ACC112 (cell line): ENCODE measurements at regions not wholly inside any gene's neighbourhood (a gene's known extent, or its start where the extent isn't known, plus 50 kb on each side); places are given as distances from the start of the nearest gene placed in this dataset.
"Not testable (repeated sequence)": the region's sequence is repeated elsewhere in the genome, so short reads cannot be mapped to it uniquely, and the experiment has no call there.

Experiments used
- H2AFZ ChIP-seq: fragments of 200-600 bp; sonication (generic); one replicate; pipeline ENCODE4 v1.6.0; 2017; ENCODE audit warnings: antibody characterized with exemption, low read length; ENCODE audit not compliant: unreplicated experiment
- H3K27ac ChIP-seq: fragments of 200-600 bp; sonication (generic); 2 replicates; pipeline ENCODE4 v1.5.1; 2014; ENCODE audit warnings: low read depth, mild to moderate bottlenecking, antibody characterized with exemption, low read length, moderate library complexity
- H3K27me3 ChIP-seq: fragments of 200-600 bp; sonication (generic); 2 replicates; pipeline ENCODE4 v1.6.1; 2014; ENCODE audit warnings: mild to moderate bottlenecking, antibody characterized with exemption, low read length, moderate library complexity, mixed read lengths; ENCODE audit not compliant: insufficient read depth
- H3K36me3 ChIP-seq: fragments of 200-600 bp; sonication (generic); 2 replicates; pipeline ENCODE4 v1.6.1; 2016; ENCODE audit warnings: mild to moderate bottlenecking, antibody characterized with exemption, low read length, moderate library complexity, mixed read lengths; ENCODE audit not compliant: insufficient read depth
- H3K4me1 ChIP-seq: fragments of 200-600 bp; sonication (generic); one replicate; pipeline ENCODE4 v1.6.1; 2016; ENCODE audit warnings: low read length, mixed read lengths; ENCODE audit not compliant: insufficient read depth, unreplicated experiment, control insufficient read depth
- H3K4me3 ChIP-seq: fragments of 200-600 bp; sonication (generic); 2 replicates; pipeline ENCODE4 v1.5.1; 2014; ENCODE audit warnings: mild to moderate bottlenecking, low read depth, low read length
- H3K79me2 ChIP-seq: fragments of 200-600 bp; sonication (generic); one replicate; pipeline ENCODE4 v1.6.0; 2016; ENCODE audit warnings: low read length; ENCODE audit not compliant: control insufficient read depth, unreplicated experiment, insufficient read depth

DNA sequence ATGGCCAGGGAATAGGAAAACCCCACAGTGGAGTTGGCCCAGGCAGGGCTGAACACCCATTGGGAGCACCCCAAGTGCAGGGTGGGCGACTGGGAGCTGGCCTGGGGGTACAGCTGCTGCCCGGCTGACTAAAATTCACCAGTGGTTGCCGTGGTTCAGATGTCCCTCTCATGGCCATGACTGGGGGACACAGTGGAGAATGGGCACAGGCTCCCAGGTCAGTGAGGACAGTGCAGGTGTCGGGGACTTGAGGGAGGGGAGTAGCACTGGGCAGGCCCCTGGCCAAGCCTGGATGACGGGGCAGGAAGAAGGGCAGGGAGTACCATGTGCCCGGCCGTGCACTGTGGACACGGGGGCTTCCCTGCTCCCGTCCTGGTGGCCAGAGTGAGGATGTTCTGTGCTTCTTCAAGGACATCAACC, 66.7 kb upstream of the TUBA3E start:
- H3K4me1 ChIP-seq, H2AFZ ChIP-seq, H3K4me3 ChIP-seq, H3K79me2 ChIP-seq, H3K36me3 ChIP-seq, H3K27ac ChIP-seq: not testable (repeated sequence)
- peaks cover 35% of the 10 kb centered on the region for H3K27me3 ChIP-seq

- H3K27me3 ChIP-seq: peaks cover 39% of the 10 kb centered on the region
- no peaks in the 10 kb centered on the region for H3K79me2 ChIP-seq
- no peak overlapping the region for H3K4me3 ChIP-seq
- no peak overlapping the region for H3K27ac ChIP-seq
- H3K4me1 ChIP-seq: no peaks in the 10 kb centered on the region
- H3K36me3 ChIP-seq: no peaks in the 10 kb centered on the region
- no peak overlapping the region for H2AFZ ChIP-seq
These were observed 66.3 kb upstream of the TUBA3E start for GRCh38 chr2:130264501-130264900.

GRCh38 chr2:130264046-130264445, 65.8 kb upstream of the TUBA3E start:
- Histone ChIP-seq H3K4me3 (no peak overlapping the region), H3K79me2 (no peaks in the 10 kb centered on the region), H3K36me3 (no peaks in the 10 kb centered on the region), H3K27ac (no peak overlapping the region), H3K4me1 (no peaks in the 10 kb centered on the region), H3K27me3 (peaks cover 44% of the 10 kb centered on the region), H2AFZ (no peak overlapping the region)

DNA sequence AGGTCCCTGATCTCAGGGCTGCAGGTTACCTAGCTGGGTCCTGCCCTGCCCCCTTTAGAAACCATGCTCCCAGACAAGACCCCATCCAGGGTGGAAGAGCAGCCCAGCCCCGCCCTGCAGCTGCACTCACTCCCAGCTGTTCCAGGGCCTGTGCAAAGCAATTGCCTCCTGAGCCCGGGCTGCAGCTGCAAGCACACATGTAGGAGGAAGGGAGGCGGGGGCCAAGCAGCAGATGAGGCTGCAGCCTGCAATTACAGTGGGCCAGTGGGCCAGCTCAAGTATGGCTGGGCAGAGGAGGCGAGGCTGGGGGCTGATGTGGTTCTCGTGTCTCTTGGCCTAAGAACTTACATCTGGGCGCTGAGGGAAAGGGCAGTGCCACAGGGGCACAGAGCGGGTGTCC, 65.4 kb upstream of the TUBA3E start:
- Histone ChIP-seq H3K27ac (no peak overlapping the region), H3K4me1 (no peaks in the 10 kb centered on the region), H3K27me3 (peaks cover 48% of the 10 kb centered on the region), H2AFZ (no peak overlapping the region), H3K4me3 (no peak overlapping the region), H3K36me3 (no peaks in the 10 kb centered on the region), H3K79me2 (no peaks in the 10 kb centered on the region)

- Histone ChIP-seq H3K27ac (no peak overlapping the region), H3K4me3 (no peak overlapping the region), H3K79me2 (no peaks in the 10 kb centered on the region), H2AFZ (no peak overlapping the region), H3K36me3 (no peaks in the 10 kb centered on the region), H3K4me1 (no peaks in the 10 kb centered on the region), H3K27me3 (peaks cover 62% of the 10 kb centered on the region)
These were observed 63.9 kb upstream of the TUBA3E start for GRCh38 chr2:130261970-130262760.

GRCh38 chr2:130261099-130261498, 62.9 kb upstream of the TUBA3E start:
- Histone ChIP-seq H3K27ac (no peak overlapping the region), H3K27me3 (peaks cover 69% of the 10 kb centered on the region), H3K4me1 (no peaks in the 10 kb centered on the region), H2AFZ (no peak overlapping the region), H3K36me3 (no peaks in the 10 kb centered on the region), H3K4me3 (no peak overlapping the region), H3K79me2 (no peaks in the 10 kb centered on the region)

GRCh38 chr2:130259594-130259993, 61.4 kb upstream of the TUBA3E start:
- Histone ChIP-seq H3K4me3 (no peak overlapping the region), H3K79me2 (no peaks in the 10 kb centered on the region), H3K27me3 (peaks cover 76% of the 10 kb centered on the region)

DNA sequence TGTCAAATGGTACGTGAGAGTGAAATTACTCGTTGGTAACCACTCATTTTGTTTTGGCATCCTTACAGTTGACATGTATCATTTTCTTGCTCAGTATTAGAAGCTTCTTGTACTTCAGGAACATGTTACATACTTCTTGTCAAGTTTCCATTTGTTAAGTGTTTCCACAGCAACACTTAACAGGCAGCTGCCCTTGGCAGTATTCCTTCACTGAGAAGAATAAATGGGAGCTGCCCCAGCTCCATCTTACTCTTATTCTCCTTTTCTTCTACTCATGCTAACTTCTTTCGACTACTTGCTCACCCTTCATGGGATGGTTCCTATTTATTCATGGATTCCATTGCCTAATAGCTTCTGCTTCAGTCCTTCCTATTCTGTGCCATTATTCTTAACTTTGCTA, 60.1 kb upstream of the TUBA3E start:
- Histone ChIP-seq H3K27ac (no peak overlapping the region), H3K27me3 (peaks cover 74% of the 10 kb centered on the region), H2AFZ (no peak overlapping the region), H3K4me3 (no peak overlapping the region), H3K79me2 (no peaks in the 10 kb centered on the region), H3K4me1 (no peaks in the 10 kb centered on the region), H3K36me3 (no peaks in the 10 kb centered on the region)

More at GRCh38 chr2:130259594-130259993, 61.4 kb upstream of the TUBA3E start:
- H2AFZ ChIP-seq: no peak overlapping the region
- no peaks in the 10 kb centered on the region for H3K36me3 ChIP-seq
- no peak overlapping the region for H3K27ac ChIP-seq
- H3K4me1 ChIP-seq: no peaks in the 10 kb centered on the region

GRCh38 chr2:130252880-130253645, 54.8 kb upstream of the TUBA3E start:
- H3K4me3 ChIP-seq: peak overlapping the region; percentile 75
- H3K27ac ChIP-seq: no peak overlapping the region
- H3K36me3 ChIP-seq: no peaks in the 10 kb centered on the region
- peaks cover 69% of the 10 kb centered on the region for H3K27me3 ChIP-seq
- no peaks in the 10 kb centered on the region for H3K79me2 ChIP-seq
- peak overlapping the region; percentile 61 for H2AFZ ChIP-seq
- H3K4me1 ChIP-seq: no peaks in the 10 kb centered on the region

DNA sequence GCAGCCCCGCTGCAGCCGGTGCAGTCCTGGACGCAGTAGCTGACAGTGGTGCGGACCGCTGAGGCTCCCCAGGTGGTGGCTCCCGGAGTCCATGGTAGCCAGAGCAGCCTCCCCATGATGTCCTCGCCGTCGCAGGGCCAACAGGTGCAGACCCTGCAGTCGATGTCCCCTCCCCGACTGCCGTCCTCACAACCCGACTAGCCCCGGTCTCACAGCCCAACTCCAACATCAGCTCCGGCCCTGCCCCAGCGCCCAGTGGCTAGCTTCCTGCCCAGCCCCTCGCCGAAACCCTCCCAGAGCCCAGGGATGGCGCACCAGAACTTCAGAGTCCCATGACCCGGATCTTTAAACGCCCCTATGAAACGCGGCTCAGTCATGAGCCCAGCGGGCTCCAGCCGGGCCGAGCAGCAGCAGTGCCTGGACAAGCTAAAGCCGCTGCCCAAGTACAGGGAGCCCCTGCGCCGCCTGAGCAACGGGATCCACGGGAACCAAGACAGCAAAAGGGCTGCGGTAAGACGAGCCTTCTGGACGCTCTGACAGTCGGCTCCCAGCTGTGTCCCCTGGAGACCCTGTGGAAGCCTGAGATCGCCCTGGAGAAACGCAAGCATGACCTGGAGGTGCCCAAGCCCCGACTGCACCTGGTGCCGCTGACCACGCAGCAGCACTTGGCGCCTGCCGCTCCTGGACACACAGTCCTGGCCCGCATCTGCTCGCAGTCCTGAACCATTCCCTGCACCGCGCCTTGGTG, 53.8 kb upstream of the TUBA3E start:
- Histone ChIP-seq H3K27ac (no peak overlapping the region), H3K36me3 (no peaks in the 10 kb centered on the region), H2AFZ (peak overlapping the region; percentile 38), H3K4me1 (no peaks in the 10 kb centered on the region), H3K79me2 (no peaks in the 10 kb centered on the region), H3K4me3 (peak overlapping the region; percentile 48; the same call in 1 of the 2 replicates), H3K27me3 (peaks cover 63% of the 10 kb centered on the region)
